IMR-90 (cell line): ENCODE measurements at regions not wholly inside any gene's neighbourhood (a gene's known extent, or its start where the extent isn't known, plus 50 kb on each side); places are given as distances from the start of the nearest gene placed in this dataset.

ENCODE experiments used
- ATAC-seq: fragments of 200-7000 bp; cut with Tn5 transposase; 2 replicates; pipeline ENCODE4 v1.9.1; 2020; ENCODE audit warnings: low read depth, mild to moderate bottlenecking, moderate library complexity
- BruUV-seq: library from RNA; stranded (reverse); fragments of 400-500 nt; replicated peaks from 2 replicates; lab custom pipeline; 2021; lab: Mats Ljungman, UMichigan
- CTCF ChIA-PET: fragments of 300-600 bp; formaldehyde crosslinking; extraction: SDS; loops from one replicate; lab custom pipeline; 2021; ENCODE audit warnings: antibody characterized with exemption; lab: Yijun Ruan, JAX
- POLR2A ChIA-PET: fragments of 300-600 bp; sonication (Branson Sonifier 250); formaldehyde crosslinking; loops from one replicate; lab custom pipeline; 2022; ENCODE audit warnings: antibody characterized with exemption; ENCODE audit not compliant: unreplicated experiment; lab: Charles Lee
- DNase-seq: peaks from one replicate; pipeline ENCODE4 v3.0.0; 2013
- H2AFZ ChIP-seq: replicated peaks from 2 replicates; pipeline ENCODE3; 2013; ENCODE audit warnings: low read length, mild to moderate bottlenecking; ENCODE audit not compliant: poor library complexity
- H2AK5ac ChIP-seq: 2 replicates; pipeline ENCODE4 v1.6.1; 2013; ENCODE audit warnings: low read depth, low read length, inconsistent platforms
- H2AK9ac ChIP-seq: replicated peaks from 2 replicates; pipeline ENCODE3; 2013; ENCODE audit warnings: mild to moderate bottlenecking, low read depth, low read length, moderate library complexity; ENCODE audit not compliant: poor library complexity
- H2BK120ac ChIP-seq: 2 replicates; pipeline ENCODE4 v1.6.1; 2013; ENCODE audit warnings: low read depth, low read length, inconsistent platforms
- H2BK15ac ChIP-seq: 3 replicates; pipeline ENCODE4 v1.6.1; 2013; ENCODE audit warnings: low read depth, low read length, inconsistent platforms
- H2BK20ac ChIP-seq: 2 replicates; pipeline ENCODE4 v1.6.1; 2013; ENCODE audit warnings: low read depth, mild to moderate bottlenecking, inconsistent platforms, low read length, moderate library complexity
- H2BK5ac ChIP-seq: 2 replicates; pipeline ENCODE4 v1.6.1; 2013; ENCODE audit warnings: mild to moderate bottlenecking, low read depth, low read length, inconsistent platforms; ENCODE audit not compliant: poor library complexity, severe bottlenecking
- H3K14ac ChIP-seq: replicated peaks from 2 replicates; pipeline ENCODE4 v1.6.1; 2013; ENCODE audit warnings: low read depth, low read length, inconsistent platforms
- H3K18ac ChIP-seq: 2 replicates; pipeline ENCODE4 v1.6.1; 2013; ENCODE audit warnings: low read depth, low read length, control low read depth
- H3K23ac ChIP-seq: 2 replicates; pipeline ENCODE4 v1.6.1; 2013; ENCODE audit warnings: low read depth, low read length, inconsistent platforms
- H3K27ac ChIP-seq: 2 replicates; pipeline ENCODE4 v1.5.1; 2013; ENCODE audit warnings: mild to moderate bottlenecking, control low read depth, low read length; ENCODE audit not compliant: insufficient read depth
- H3K27me3 ChIP-seq: 2 replicates; pipeline ENCODE4 v1.6.1; 2013; ENCODE audit warnings: low read length; ENCODE audit not compliant: control insufficient read depth, insufficient read depth
- H3K36me3 ChIP-seq: 2 replicates; pipeline ENCODE4 v1.6.1; 2013; ENCODE audit warnings: low read length, mixed read lengths; ENCODE audit not compliant: control insufficient read depth, insufficient read depth
- H3K4ac ChIP-seq: 2 replicates; pipeline ENCODE4 v1.6.1; 2013; ENCODE audit warnings: low read depth, low read length, inconsistent platforms
- H3K4me1 ChIP-seq: 2 replicates; pipeline ENCODE4 v1.6.1; 2013; ENCODE audit warnings: low read length, mixed read lengths; ENCODE audit not compliant: control insufficient read depth, insufficient read depth
- H3K4me2 ChIP-seq: 2 replicates; pipeline ENCODE4 v1.6.1; 2013; ENCODE audit warnings: low read depth, mild to moderate bottlenecking, control low read depth, low read length, moderate library complexity
- H3K4me3 ChIP-seq: 2 replicates; pipeline ENCODE4 v1.5.1; 2013; ENCODE audit warnings: low read depth, mild to moderate bottlenecking, control low read depth, low read length, moderate library complexity; ENCODE audit not compliant: insufficient read depth
- H3K56ac ChIP-seq: 2 replicates; pipeline ENCODE4 v1.6.1; 2013; ENCODE audit warnings: low read length, inconsistent platforms; ENCODE audit not compliant: insufficient read depth; ENCODE audit errors: extremely low read depth
- H3K79me1 ChIP-seq, 2 experiments: 2 replicates each; pipeline ENCODE4 v1.6.1; 2013; ENCODE audit warnings: low read length in 2 of 2, inconsistent platforms in 1 of 2, low read depth in 1 of 2
- H3K9ac ChIP-seq: 2 replicates; pipeline ENCODE4 v1.6.1; 2013; ENCODE audit warnings: low read depth, low read length, control low read depth
- H3K9me1 ChIP-seq: 2 replicates; pipeline ENCODE4 v1.6.1; 2013; ENCODE audit warnings: low read length, inconsistent platforms; ENCODE audit not compliant: insufficient read depth
- H3K9me3 ChIP-seq: 2 replicates; pipeline ENCODE4 v1.6.1; 2013; ENCODE audit warnings: low read length; ENCODE audit not compliant: control insufficient read depth, insufficient read depth
- H4K20me1 ChIP-seq: 2 replicates; pipeline ENCODE4 v1.6.1; 2013; ENCODE audit warnings: low read length, inconsistent platforms; ENCODE audit not compliant: insufficient read depth
- H4K5ac ChIP-seq: 2 replicates; pipeline ENCODE4 v1.6.1; 2013; ENCODE audit warnings: mild to moderate bottlenecking, low read depth, low read length, control low read depth
- H4K8ac ChIP-seq, 2 experiments: 2 replicates each; pipeline ENCODE4 v1.6.1; 2013; ENCODE audit warnings: low read depth in 2 of 2, low read length in 2 of 2, control low read depth in 1 of 2, inconsistent platforms in 1 of 2
- H4K91ac ChIP-seq: 2 replicates; pipeline ENCODE4 v1.6.1; 2013; ENCODE audit warnings: low read depth, low read length, inconsistent platforms; ENCODE audit not compliant: insufficient read depth
- CTCF ChIP-seq: conservative IDR thresholded peaks from 2 replicates; pipeline ENCODE4 v1.5.1; 2012; ENCODE audit warnings: mild to moderate bottlenecking, low read depth, low read length, improper control_type of control experiment
- ELK1 ChIP-seq: fragments of 150-350 bp; IDR thresholded peaks from 2 replicates; pipeline ENCODE4 v1.6.1; 2016; ENCODE audit warnings: low read depth, mild to moderate bottlenecking, low read length, moderate library complexity, borderline replicate concordance
- FOS ChIP-seq: fragments of 150-350 bp; IDR thresholded peaks from 2 replicates; pipeline ENCODE4 v1.6.1; 2016; ENCODE audit warnings: low read depth, low read length
- MAZ ChIP-seq: IDR thresholded peaks from 2 replicates; pipeline ENCODE4 v1.6.1; 2012; ENCODE audit warnings: low read depth, mild to moderate bottlenecking, low read length, improper control_type of control experiment, moderate library complexity, borderline replicate concordance
- WGBS, 2 experiments: methylation state at CpG; one replicate each; pipeline versions ENCODE4 v1.1.5 to v1.1.7; 2013; ENCODE audit warnings: missing lambda C conversion rate in 2 of 2; ENCODE audit not compliant: insufficient read length in 1 of 2; ENCODE audit errors: extremely low coverage in 2 of 2; 5-methylcytosine and 5-hydroxymethylcytosine counted together
- dilution Hi-C: fragments of 300-500 bp; cut with HindIII; formaldehyde crosslinking; loops from one replicate; pipeline ENCODE4 v1.14.3; 2018; ENCODE audit warnings: low sequenced_read_pairs; ENCODE audit not compliant: unreplicated experiment
- in situ Hi-C: fragments of 300-500 bp; cut with MboI; formaldehyde crosslinking; loops from 3 replicates; pipeline ENCODE4 v1.14.3; 2019; ENCODE audit warnings: low sequenced_read_pairs, inconsistent platforms, mixed read lengths
- intact Hi-C: fragments of 100-400 bp; cut with micrococcal nuclease; formaldehyde crosslinking; loops from 2 replicates; pipeline ENCODE4 v1.10.0; 2022

- H2AK9ac ChIP-seq = no peak overlapping the region
- ATAC-seq (no peak), DNase-seq (no peak)
- H4K5ac ChIP-seq = no peak overlapping the region
- in situ Hi-C loops (no loop called here), intact Hi-C loops (no loop called here), dilution Hi-C loops (no loop called here)
- no peak overlapping the region for H3K14ac ChIP-seq
- 0 out of 2 replicates have a peak, but pooled peaks cover 3% of the 10 kb centered on the region for H3K9me3 ChIP-seq
- no TSS peak for BruUV-seq
- CTCF ChIA-PET = interaction anchor here (0.5 kb wide), 1 partner anchor 301 kb away, joined by 3 read pairs; no protein-coding TSS in a partner anchor
- no peak overlapping the region for H3K4me2 ChIP-seq
- H2BK15ac ChIP-seq = no peak overlapping the region
- TF ChIP-seq FOS (no peak), CTCF (no peak), MAZ (no peak), ELK1 (no peak)
- H3K56ac ChIP-seq = no peak overlapping the region
- H3K9me1 ChIP-seq = no peaks in the 10 kb centered on the region
- H3K18ac ChIP-seq = no peak overlapping the region
- no peak overlapping the region for H3K27ac ChIP-seq
- no peak overlapping the region for H4K8ac ChIP-seq
- H3K4me3 ChIP-seq = no peak overlapping the region
- POLR2A ChIA-PET = no interaction called here
- no peak overlapping the region for H2BK120ac ChIP-seq
- H3K27me3 ChIP-seq = no peaks in the 10 kb centered on the region
- H3K4me1 ChIP-seq = no peaks in the 10 kb centered on the region
- H2BK20ac ChIP-seq = no peak overlapping the region
- no peak overlapping the region for H2AK5ac ChIP-seq
- no peak overlapping the region for H3K23ac ChIP-seq
- H4K20me1 ChIP-seq = no peaks in the 10 kb centered on the region
- no peaks in the 10 kb centered on the region for H3K36me3 ChIP-seq
- no peak overlapping the region for H3K9ac ChIP-seq
- H3K4ac ChIP-seq = no peak overlapping the region
- WGBS, 2 experiments = 0% methylated on average over 1 of the region's 3 CpGs; no CpG with 5 or more reads in 1 of the 2 experiments
- H2AFZ ChIP-seq = no peak overlapping the region
- no peak overlapping the region for H2BK5ac ChIP-seq
- no peak overlapping the region for H4K91ac ChIP-seq
- H3K79me1 ChIP-seq = no peaks in the 10 kb centered on the region
These were observed 55.4 kb upstream of the GRIK3 start for GRCh38 chr1:37089750-37090149.
